AG09309 (cell line): ENCODE measurements at regions not wholly inside any gene's neighbourhood (a gene's known extent, or its start where the extent isn't known, plus 50 kb on each side); places are given as distances from the start of the nearest gene placed in this dataset.

Experiments
- DNase-seq: peaks from one replicate; pipeline ENCODE4 v3.0.0-alpha.2; 2010; ENCODE audit warnings: low read depth
- H3K4me3 ChIP-seq: 2 replicates; pipeline ENCODE4 v1.5.1; 2011; ENCODE audit warnings: mild to moderate bottlenecking, low read depth, low read length, moderate library complexity; ENCODE audit not compliant: control insufficient read depth
- CTCF ChIP-seq: IDR thresholded peaks from 2 replicates; pipeline ENCODE4 v1.5.1; 2011; ENCODE audit warnings: mild to moderate bottlenecking, low read depth, low read length, inconsistent platforms; ENCODE audit not compliant: insufficient read depth, control insufficient read depth; ENCODE audit errors: missing control alignments

GRCh38 chr3:96000966-96001365 is 813.4 kb upstream of the EPHA6 start:
- TF ChIP-seq CTCF, result no peak
- no peak for DNase-seq
- no peak overlapping the region for H3K4me3 ChIP-seq

- no peak overlapping the region for H3K4me3 ChIP-seq
- no peak for TF ChIP-seq CTCF
- no peak for DNase-seq
Observed at GRCh38 chr3:96007650-96008195, 806.7 kb upstream of the EPHA6 start.

- DNase-seq, result no peak
- no peak overlapping the region for H3K4me3 ChIP-seq
- no peak for TF ChIP-seq CTCF
Observed at GRCh38 chr3:96012939-96013338, 801.5 kb upstream of the EPHA6 start.

- no peak for TF ChIP-seq CTCF
- no peak overlapping the region for H3K4me3 ChIP-seq
- no peak for DNase-seq
Observed at GRCh38 chr3:96017556-96017955, 796.8 kb upstream of the EPHA6 start.

- H3K4me3 ChIP-seq, result no peak overlapping the region
- no peak for DNase-seq
- no peak for TF ChIP-seq CTCF
Observed at GRCh38 chr3:96022676-96023075, 791.7 kb upstream of the EPHA6 start.

GRCh38 chr3:96027718-96028117 is 786.7 kb upstream of the EPHA6 start:
- no peak for TF ChIP-seq CTCF
- H3K4me3 ChIP-seq, result no peak overlapping the region
- DNase-seq, result no peak

- no peak for TF ChIP-seq CTCF
- DNase-seq, result no peak
- no peak overlapping the region for H3K4me3 ChIP-seq
Observed at GRCh38 chr3:96039632-96040031, 774.8 kb upstream of the EPHA6 start.
